ENCODE measurements at regions not wholly inside any gene's neighbourhood (a gene's known extent, or its start where the extent isn't known, plus 50 kb on each side); places are given as distances from the start of the nearest gene placed in this dataset.

DNA sequence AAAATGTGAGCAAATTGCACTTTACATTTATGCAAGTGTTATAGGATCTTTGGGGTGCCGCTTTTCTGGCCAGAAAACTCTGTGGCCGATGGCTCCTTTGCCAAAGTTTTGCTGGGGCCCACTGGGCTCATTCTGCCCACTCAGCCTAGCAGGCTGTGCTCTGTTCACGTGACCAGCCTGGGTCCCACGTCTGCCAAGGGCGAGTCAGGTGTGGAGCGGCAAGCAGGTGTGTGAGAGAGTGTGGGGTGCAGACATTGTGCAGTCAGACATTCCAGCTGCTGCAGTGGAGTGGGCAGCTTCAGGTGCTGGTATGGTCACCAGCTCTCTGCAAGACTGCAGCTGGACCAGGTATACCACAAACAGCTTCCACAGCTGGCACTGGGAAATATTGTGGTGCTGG lies 2305.7 kb downstream of the PCDH9 start (continued):
- TF ChIP-seq, protein P1, sequence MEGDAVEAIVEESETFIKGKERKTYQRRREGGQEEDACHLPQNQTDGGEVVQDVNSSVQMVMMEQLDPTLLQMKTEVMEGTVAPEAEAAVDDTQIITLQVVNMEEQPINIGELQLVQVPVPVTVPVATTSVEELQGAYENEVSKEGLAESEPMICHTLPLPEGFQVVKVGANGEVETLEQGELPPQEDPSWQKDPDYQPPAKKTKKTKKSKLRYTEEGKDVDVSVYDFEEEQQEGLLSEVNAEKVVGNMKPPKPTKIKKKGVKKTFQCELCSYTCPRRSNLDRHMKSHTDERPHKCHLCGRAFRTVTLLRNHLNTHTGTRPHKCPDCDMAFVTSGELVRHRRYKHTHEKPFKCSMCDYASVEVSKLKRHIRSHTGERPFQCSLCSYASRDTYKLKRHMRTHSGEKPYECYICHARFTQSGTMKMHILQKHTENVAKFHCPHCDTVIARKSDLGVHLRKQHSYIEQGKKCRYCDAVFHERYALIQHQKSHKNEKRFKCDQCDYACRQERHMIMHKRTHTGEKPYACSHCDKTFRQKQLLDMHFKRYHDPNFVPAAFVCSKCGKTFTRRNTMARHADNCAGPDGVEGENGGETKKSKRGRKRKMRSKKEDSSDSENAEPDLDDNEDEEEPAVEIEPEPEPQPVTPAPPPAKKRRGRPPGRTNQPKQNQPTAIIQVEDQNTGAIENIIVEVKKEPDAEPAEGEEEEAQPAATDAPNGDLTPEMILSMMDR (conservative IDR thresholded peaks at IDR 0.05; ENCODE audit: low read depth in 2 of 2) = no peak
- no peak for TF ChIP-seq EZH2 (IDR thresholded peaks at IDR 0.05; ENCODE audit: low read depth, unreplicated experiment)
- TF ChIP-seq POLR2AphosphoS5 (IDR thresholded peaks at IDR 0.05; ENCODE audit: low read depth) = no peak
- TF ChIP-seq NANOG (IDR thresholded peaks at IDR 0.05; ENCODE audit: borderline replicate concordance) = no peak

DNA sequence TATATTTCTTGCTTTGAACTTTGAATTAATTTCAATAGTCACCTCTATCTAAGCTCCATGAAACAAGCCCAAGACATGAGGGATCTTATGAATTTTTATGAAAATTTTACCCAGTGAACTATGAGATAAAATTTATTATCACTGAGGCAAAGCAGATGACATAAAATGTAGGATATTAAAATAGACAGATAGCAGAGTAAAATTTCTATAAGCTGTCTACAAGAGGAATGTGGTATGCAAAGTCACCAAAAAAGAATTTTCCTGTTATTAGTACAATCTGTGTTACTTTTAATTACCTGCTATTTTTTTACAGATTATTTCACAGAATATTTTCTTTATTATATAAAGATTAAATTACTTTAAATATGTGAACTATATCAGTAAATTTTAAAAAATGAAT lies 2312.6 kb downstream of the PCDH9 start:
- H3K27me3 ChIP-seq (ENCODE audit: insufficient read depth) = no peaks in the 10 kb centered on the region
- H3K4me1 ChIP-seq (ENCODE audit: insufficient read depth) = no peaks in the 10 kb centered on the region
- peaks cover 4% of the 10 kb centered on the region; the same call in 1 of the 3 replicates for H3K36me3 Mint-ChIP-seq (ENCODE audit: low read depth)
- no peaks in the 10 kb centered on the region for H3K36me3 ChIP-seq (ENCODE audit: insufficient read depth)
- H3K4me3 ChIP-seq = no peak overlapping the region
- ATAC-seq (no peak), DNase-seq (ENCODE audit: low spot score) (no peak)
- no peaks in the 10 kb centered on the region for H3K9me2 ChIP-seq (ENCODE audit: insufficient read depth)
- H2AFZ ChIP-seq = no peak overlapping the region
- H3K4me2 ChIP-seq = no peak overlapping the region
- H3K27me3 Mint-ChIP-seq (ENCODE audit: insufficient read depth, low read depth, poor library complexity) = no peaks in the 10 kb centered on the region
- H3K4me3 Mint-ChIP-seq = no peak overlapping the region
- no peaks in the 10 kb centered on the region for H3K9me3 Mint-ChIP-seq
- H3K27ac ChIP-seq (ENCODE audit: low read depth) = no peak overlapping the region
- TF ChIP-seq ZNF114 (CRISPR knock-in tag; IDR thresholded peaks at IDR 0.05) = no peak
- TF ChIP-seq, protein P2, sequence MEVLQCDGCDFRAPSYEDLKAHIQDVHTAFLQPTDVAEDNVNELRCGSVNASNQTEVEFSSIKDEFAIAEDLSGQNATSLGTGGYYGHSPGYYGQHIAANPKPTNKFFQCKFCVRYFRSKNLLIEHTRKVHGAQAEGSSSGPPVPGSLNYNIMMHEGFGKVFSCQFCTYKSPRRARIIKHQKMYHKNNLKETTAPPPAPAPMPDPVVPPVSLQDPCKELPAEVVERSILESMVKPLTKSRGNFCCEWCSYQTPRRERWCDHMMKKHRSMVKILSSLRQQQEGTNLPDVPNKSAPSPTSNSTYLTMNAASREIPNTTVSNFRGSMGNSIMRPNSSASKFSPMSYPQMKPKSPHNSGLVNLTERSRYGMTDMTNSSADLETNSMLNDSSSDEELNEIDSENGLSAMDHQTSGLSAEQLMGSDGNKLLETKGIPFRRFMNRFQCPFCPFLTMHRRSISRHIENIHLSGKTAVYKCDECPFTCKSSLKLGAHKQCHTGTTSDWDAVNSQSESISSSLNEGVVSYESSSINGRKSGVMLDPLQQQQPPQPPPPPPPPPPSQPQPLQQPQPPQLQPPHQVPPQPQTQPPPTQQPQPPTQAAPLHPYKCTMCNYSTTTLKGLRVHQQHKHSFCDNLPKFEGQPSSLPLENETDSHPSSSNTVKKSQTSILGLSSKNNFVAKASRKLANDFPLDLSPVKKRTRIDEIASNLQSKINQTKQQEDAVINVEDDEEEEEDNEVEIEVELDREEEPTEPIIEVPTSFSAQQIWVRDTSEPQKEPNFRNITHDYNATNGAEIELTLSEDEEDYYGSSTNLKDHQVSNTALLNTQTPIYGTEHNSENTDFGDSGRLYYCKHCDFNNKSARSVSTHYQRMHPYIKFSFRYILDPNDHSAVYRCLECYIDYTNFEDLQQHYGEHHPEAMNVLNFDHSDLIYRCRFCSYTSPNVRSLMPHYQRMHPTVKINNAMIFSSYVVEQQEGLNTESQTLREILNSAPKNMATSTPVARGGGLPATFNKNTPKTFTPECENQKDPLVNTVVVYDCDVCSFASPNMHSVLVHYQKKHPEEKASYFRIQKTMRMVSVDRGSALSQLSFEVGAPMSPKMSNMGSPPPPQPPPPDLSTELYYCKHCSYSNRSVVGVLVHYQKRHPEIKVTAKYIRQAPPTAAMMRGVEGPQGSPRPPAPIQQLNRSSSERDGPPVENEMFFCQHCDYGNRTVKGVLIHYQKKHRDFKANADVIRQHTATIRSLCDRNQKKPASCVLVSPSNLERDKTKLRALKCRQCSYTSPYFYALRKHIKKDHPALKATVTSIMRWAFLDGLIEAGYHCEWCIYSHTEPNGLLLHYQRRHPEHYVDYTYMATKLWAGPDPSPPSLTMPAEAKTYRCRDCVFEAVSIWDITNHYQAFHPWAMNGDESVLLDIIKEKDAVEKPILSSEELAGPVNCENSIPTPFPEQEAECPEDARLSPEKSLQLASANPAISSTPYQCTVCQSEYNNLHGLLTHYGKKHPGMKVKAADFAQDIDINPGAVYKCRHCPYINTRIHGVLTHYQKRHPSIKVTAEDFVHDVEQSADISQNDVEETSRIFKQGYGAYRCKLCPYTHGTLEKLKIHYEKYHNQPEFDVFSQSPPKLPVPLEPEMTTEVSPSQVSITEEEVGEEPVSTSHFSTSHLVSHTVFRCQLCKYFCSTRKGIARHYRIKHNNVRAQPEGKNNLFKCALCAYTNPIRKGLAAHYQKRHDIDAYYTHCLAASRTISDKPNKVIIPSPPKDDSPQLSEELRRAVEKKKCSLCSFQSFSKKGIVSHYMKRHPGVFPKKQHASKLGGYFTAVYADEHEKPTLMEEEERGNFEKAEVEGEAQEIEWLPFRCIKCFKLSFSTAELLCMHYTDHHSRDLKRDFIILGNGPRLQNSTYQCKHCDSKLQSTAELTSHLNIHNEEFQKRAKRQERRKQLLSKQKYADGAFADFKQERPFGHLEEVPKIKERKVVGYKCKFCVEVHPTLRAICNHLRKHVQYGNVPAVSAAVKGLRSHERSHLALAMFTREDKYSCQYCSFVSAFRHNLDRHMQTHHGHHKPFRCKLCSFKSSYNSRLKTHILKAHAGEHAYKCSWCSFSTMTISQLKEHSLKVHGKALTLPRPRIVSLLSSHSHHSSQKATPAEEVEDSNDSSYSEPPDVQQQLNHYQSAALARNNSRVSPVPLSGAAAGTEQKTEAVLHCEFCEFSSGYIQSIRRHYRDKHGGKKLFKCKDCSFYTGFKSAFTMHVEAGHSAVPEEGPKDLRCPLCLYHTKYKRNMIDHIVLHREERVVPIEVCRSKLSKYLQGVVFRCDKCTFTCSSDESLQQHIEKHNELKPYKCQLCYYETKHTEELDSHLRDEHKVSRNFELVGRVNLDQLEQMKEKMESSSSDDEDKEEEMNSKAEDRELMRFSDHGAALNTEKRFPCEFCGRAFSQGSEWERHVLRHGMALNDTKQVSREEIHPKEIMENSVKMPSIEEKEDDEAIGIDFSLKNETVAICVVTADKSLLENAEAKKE (CRISPR knock-in tag; IDR thresholded peaks at IDR 0.05) = no peak
- TF ChIP-seq POLR2AphosphoS5 (IDR thresholded peaks at IDR 0.05; ENCODE audit: low read depth) = no peak
- no peak for TF ChIP-seq CREB1 (CRISPR knock-in tag; IDR thresholded peaks at IDR 0.05; ENCODE audit: low read depth)
- no peak for TF ChIP-seq ZNF331 (CRISPR knock-in tag; IDR thresholded peaks at IDR 0.05; ENCODE audit: low read depth)
- TF ChIP-seq, protein P1 (conservative IDR thresholded peaks at IDR 0.05; ENCODE audit: low read depth in 2 of 2) = no peak
- no peaks in the 10 kb centered on the region for H4K20me1 ChIP-seq (replicated peaks; ENCODE audit: insufficient read depth)
- no peak overlapping the region for H3K27ac Mint-ChIP-seq
- no peaks in the 10 kb centered on the region for H3F3A ChIP-seq (replicated peaks; ENCODE audit: low read depth)
- no peaks in the 10 kb centered on the region for H3K79me2 ChIP-seq (replicated peaks; ENCODE audit: insufficient read depth)
- peaks cover 4% of the 10 kb centered on the region; the same call in 2 of the 3 replicates for H3K4me1 Mint-ChIP-seq

Data from GM23338 (cell line).